ENCODE measurements at regions not wholly inside any gene's neighbourhood (a gene's known extent, or its start where the extent isn't known, plus 50 kb on each side); places are given as distances from the start of the nearest gene placed in this dataset.

DNA sequence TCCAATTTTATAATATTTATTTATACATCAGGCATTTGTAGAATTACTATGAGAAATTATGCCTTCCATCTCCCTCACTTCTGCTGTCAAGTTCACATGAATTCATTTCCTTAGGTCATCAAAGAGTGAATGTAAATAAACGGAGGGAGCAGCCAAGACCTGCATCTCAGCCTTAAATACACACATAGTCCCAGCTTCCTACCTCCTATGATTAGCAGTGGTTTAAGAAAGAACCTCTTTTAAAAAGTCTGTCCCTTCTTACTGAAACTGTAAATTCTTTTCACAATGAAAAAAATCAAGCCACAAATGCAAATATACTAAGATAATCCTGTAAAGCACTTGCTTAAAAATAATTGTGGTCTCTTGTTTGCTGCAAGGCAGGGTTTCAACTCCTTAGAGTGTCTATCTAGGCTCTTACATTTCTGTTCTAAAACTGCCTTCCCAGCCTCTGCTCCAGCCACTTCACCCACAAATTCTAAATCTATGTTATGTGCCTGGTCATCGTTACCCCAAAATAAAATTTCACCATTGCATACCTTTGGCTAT lies 532.7 kb upstream of the FSHR start:
- TF ChIP-seq, protein P1, sequence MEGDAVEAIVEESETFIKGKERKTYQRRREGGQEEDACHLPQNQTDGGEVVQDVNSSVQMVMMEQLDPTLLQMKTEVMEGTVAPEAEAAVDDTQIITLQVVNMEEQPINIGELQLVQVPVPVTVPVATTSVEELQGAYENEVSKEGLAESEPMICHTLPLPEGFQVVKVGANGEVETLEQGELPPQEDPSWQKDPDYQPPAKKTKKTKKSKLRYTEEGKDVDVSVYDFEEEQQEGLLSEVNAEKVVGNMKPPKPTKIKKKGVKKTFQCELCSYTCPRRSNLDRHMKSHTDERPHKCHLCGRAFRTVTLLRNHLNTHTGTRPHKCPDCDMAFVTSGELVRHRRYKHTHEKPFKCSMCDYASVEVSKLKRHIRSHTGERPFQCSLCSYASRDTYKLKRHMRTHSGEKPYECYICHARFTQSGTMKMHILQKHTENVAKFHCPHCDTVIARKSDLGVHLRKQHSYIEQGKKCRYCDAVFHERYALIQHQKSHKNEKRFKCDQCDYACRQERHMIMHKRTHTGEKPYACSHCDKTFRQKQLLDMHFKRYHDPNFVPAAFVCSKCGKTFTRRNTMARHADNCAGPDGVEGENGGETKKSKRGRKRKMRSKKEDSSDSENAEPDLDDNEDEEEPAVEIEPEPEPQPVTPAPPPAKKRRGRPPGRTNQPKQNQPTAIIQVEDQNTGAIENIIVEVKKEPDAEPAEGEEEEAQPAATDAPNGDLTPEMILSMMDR (IDR thresholded peaks at IDR 0.05), result no peak
- TF ChIP-seq POLR2AphosphoS5 (IDR thresholded peaks at IDR 0.05) (no peak), POLR2A (IDR thresholded peaks at IDR 0.05) (no peak)
